Mesothelial cell of epicardium (in vitro differentiated cells): ENCODE measurements at regions not wholly inside any gene's neighbourhood (a gene's known extent, or its start where the extent isn't known, plus 50 kb on each side); places are given as distances from the start of the nearest gene placed in this dataset.

Experiments
- DNase-seq, 2 experiments: peaks; one replicate each; pipeline ENCODE4 v3.0.0; 2021; ENCODE audit warnings: low spot score in 2 of 2; ENCODE audit not compliant: unreplicated experiment in 2 of 2
- H3K27ac Mint-ChIP-seq: 2 replicates; pipeline ENCODE4 v1.8.0; 2021; ENCODE audit warnings: mixed read lengths
- H3K27me3 Mint-ChIP-seq: 2 replicates; pipeline ENCODE4 v1.8.0; 2021; ENCODE audit warnings: low read depth, mixed read lengths
- H3K36me3 Mint-ChIP-seq: 2 replicates; pipeline ENCODE4 v1.8.0; 2021; ENCODE audit warnings: mixed read lengths
- H3K4me1 Mint-ChIP-seq: 2 replicates; pipeline ENCODE4 v1.8.0; 2021; ENCODE audit warnings: mixed read lengths
- H3K4me3 Mint-ChIP-seq: 2 replicates; pipeline ENCODE4 v1.8.0; 2021; ENCODE audit warnings: mild to moderate bottlenecking, moderate library complexity, mixed read lengths
- H3K9me3 Mint-ChIP-seq: 2 replicates; pipeline ENCODE4 v1.8.0; 2021; ENCODE audit warnings: mixed read lengths
- TF ChIP-seq, protein P1 (sequence below): fragments of 200-600 bp; sonication (generic); IDR thresholded peaks from one replicate; pipeline ENCODE4 v1.5.0; 2021; ENCODE audit warnings: antibody characterized with exemption; ENCODE audit not compliant: unreplicated experiment

DNA sequence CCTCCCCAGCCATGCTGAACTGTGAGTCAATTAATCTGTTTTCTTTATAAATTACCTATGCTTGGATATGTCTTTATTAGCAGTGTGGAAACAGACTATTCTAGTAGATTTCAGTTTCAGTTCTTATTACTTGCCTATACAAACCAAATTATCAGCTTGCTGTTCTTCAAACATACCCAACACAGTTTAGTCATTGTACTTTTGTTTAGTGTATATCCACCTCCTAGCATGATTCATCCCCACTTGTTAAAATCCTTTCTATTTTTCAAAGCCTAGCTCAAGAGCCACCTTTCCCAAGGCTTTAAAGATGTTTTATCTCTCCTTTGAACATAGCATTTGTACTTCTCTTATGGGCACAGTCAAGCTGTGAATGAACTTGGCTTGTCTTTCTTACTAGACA lies 195.6 kb upstream of the ZRANB2 start:
- H3K36me3 Mint-ChIP-seq: no peaks in the 10 kb centered on the region
- no peaks in the 10 kb centered on the region for H3K27me3 Mint-ChIP-seq
- no peak overlapping the region for H3K27ac Mint-ChIP-seq

DNA sequence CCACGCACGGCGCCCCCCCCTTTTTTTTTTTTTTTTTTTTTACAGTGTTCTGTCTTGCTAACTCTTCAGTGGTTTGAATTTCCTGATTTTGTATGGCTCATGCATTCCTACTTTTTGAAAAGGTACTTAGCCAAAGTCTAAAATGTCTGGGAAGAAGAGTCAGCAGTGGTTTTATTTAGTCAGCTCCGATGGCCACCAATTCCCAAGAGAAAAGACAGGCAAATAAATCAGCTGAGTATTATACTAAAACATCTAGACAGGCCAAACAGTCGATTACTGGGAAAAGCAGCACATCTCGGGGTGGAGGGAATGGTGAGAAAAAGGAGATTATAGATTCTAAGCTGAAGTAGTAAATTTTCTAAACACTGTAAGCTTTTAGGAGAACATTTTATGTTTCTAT lies 192.5 kb upstream of the ZRANB2 start:
- H3K4me1 Mint-ChIP-seq: no peaks in the 10 kb centered on the region
- H3K27ac Mint-ChIP-seq: no peak overlapping the region
- no peaks in the 10 kb centered on the region for H3K27me3 Mint-ChIP-seq
- H3K4me3 Mint-ChIP-seq: no peak overlapping the region
- no peaks in the 10 kb centered on the region for H3K9me3 Mint-ChIP-seq
- TF ChIP-seq, protein P1, sequence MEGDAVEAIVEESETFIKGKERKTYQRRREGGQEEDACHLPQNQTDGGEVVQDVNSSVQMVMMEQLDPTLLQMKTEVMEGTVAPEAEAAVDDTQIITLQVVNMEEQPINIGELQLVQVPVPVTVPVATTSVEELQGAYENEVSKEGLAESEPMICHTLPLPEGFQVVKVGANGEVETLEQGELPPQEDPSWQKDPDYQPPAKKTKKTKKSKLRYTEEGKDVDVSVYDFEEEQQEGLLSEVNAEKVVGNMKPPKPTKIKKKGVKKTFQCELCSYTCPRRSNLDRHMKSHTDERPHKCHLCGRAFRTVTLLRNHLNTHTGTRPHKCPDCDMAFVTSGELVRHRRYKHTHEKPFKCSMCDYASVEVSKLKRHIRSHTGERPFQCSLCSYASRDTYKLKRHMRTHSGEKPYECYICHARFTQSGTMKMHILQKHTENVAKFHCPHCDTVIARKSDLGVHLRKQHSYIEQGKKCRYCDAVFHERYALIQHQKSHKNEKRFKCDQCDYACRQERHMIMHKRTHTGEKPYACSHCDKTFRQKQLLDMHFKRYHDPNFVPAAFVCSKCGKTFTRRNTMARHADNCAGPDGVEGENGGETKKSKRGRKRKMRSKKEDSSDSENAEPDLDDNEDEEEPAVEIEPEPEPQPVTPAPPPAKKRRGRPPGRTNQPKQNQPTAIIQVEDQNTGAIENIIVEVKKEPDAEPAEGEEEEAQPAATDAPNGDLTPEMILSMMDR: no peak
- no peak for DNase-seq
- no peaks in the 10 kb centered on the region for H3K36me3 Mint-ChIP-seq

More for the DNA sequence above, 195.6 kb upstream of the ZRANB2 start:
- TF ChIP-seq, protein P1: no peak
- no peaks in the 10 kb centered on the region for H3K9me3 Mint-ChIP-seq
- H3K4me3 Mint-ChIP-seq: no peak overlapping the region
- DNase-seq: no peak
- H3K4me1 Mint-ChIP-seq: no peaks in the 10 kb centered on the region

DNA sequence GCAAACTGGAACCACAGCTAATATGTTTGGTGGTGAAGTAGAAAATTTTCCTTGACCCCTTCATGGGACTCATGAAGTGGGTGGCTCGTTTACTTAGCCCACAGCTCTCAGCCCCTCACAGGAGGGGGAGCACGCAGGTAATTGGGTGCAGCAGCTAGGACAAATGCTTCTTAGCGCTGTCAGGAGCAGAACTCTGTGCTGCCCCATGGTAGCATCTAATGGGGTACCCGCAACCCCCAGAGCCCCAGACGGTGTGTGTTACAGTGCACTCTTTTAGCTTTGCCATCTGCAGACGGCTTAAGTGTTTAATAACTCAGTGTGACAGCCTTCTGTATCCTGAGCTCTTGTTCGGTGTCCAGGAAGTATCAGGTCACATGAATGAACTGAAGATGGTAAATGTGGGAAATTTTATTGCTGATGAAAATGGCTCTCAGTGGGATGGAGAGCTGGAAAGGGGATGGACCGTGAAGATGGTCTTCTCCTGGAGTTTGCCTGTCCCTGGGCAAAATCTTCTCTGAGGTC lies 189.6 kb upstream of the ZRANB2 start:
- DNase-seq: no peak
- no peaks in the 10 kb centered on the region for H3K27me3 Mint-ChIP-seq
- TF ChIP-seq, protein P1: no peak
- no peak overlapping the region for H3K4me3 Mint-ChIP-seq
- no peaks in the 10 kb centered on the region for H3K36me3 Mint-ChIP-seq
- H3K9me3 Mint-ChIP-seq: no peaks in the 10 kb centered on the region
- no peak overlapping the region for H3K27ac Mint-ChIP-seq
- H3K4me1 Mint-ChIP-seq: no peaks in the 10 kb centered on the region

DNA sequence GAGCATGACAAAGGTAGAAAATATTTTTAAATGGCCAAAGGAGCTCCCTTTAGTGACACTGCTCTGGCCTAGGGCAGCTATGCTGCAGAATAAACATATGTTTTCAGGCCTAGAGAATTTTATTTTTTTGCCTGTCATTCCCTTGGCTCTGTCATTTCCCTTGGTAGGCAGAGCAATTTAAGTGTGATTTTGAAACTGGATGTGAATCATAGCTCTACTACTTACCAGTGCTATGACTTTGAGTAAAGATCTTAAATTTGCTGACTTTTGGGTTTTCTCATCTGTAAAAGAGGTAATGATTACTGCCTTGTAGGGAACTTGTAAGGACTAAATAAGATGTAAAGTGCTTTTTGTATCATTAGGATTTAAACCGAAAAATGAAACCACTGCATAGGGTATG lies 189.0 kb upstream of the ZRANB2 start:
- Mint-ChIP-seq H3K4me3 (no peak overlapping the region), H3K4me1 (no peaks in the 10 kb centered on the region), H3K27me3 (no peaks in the 10 kb centered on the region), H3K36me3 (no peaks in the 10 kb centered on the region), H3K9me3 (no peaks in the 10 kb centered on the region), H3K27ac (no peak overlapping the region)
- TF ChIP-seq, protein P1: no peak
- no peak for DNase-seq

DNA sequence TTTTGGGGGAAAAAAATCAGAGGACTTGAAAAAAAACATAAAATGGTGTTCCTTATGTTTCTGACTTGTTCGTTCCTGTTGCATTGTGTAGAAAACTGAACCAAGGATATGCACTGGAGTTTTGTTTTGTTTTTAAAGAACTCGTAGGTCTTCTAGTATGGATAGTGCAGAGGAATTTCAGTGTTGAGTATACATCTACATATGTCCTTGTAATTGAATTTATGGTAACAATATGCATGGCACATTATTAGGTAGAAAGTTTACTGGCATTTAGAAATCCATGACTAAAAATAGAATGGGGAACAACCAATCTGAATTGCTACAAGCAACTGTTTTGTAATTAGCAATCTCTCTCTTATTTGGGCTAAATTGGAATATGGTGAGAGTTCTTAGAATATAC lies 188.3 kb upstream of the ZRANB2 start:
- no peak for DNase-seq

More for the DNA sequence above, 188.3 kb upstream of the ZRANB2 start:
- Mint-ChIP-seq H3K9me3 (no peaks in the 10 kb centered on the region), H3K36me3 (no peaks in the 10 kb centered on the region), H3K27me3 (no peaks in the 10 kb centered on the region), H3K4me1 (no peaks in the 10 kb centered on the region), H3K27ac (no peak overlapping the region), H3K4me3 (no peak overlapping the region)
- TF ChIP-seq, protein P1: no peak
